ENCODE measurements at regions not wholly inside any gene's neighbourhood (a gene's known extent, or its start where the extent isn't known, plus 50 kb on each side); places are given as distances from the start of the nearest gene placed in this dataset.

DNA sequence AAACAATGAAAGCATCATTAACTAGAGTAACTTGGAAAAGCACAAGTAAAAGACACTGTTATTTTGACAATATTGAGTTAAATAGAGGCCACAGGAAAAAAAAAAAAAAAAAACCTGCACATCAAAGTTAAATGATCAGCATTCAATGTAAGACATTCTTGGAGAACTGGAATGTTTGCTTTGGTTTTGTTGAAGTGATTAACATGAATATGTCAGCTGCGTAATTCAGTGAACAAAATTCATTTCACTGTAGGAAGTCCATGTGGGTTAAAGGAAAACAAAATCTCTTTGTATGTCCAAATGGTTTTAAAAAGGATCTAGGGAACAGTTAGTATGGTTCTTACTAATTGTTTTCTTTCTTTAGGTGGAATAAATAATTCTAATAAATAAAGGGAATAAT lies 252.8 kb upstream of the CNTN6 start:
- Histone ChIP-seq H3K4me1 (ENCODE audit: low read depth) (no peaks in the 10 kb centered on the region), H3K9me3 (no peaks in the 10 kb centered on the region), H3K36me3 (ENCODE audit: low read depth) (no peaks in the 10 kb centered on the region), H3K4me3 (no peak overlapping the region)
- TF ChIP-seq, protein P1, sequence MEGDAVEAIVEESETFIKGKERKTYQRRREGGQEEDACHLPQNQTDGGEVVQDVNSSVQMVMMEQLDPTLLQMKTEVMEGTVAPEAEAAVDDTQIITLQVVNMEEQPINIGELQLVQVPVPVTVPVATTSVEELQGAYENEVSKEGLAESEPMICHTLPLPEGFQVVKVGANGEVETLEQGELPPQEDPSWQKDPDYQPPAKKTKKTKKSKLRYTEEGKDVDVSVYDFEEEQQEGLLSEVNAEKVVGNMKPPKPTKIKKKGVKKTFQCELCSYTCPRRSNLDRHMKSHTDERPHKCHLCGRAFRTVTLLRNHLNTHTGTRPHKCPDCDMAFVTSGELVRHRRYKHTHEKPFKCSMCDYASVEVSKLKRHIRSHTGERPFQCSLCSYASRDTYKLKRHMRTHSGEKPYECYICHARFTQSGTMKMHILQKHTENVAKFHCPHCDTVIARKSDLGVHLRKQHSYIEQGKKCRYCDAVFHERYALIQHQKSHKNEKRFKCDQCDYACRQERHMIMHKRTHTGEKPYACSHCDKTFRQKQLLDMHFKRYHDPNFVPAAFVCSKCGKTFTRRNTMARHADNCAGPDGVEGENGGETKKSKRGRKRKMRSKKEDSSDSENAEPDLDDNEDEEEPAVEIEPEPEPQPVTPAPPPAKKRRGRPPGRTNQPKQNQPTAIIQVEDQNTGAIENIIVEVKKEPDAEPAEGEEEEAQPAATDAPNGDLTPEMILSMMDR (IDR thresholded peaks at IDR 0.05), result no peak
- DNase-seq, result no peak
- no peak for ATAC-seq
- intact Hi-C loops (cut with DNase I, micrococcal nuclease), result no loop called here

DNA sequence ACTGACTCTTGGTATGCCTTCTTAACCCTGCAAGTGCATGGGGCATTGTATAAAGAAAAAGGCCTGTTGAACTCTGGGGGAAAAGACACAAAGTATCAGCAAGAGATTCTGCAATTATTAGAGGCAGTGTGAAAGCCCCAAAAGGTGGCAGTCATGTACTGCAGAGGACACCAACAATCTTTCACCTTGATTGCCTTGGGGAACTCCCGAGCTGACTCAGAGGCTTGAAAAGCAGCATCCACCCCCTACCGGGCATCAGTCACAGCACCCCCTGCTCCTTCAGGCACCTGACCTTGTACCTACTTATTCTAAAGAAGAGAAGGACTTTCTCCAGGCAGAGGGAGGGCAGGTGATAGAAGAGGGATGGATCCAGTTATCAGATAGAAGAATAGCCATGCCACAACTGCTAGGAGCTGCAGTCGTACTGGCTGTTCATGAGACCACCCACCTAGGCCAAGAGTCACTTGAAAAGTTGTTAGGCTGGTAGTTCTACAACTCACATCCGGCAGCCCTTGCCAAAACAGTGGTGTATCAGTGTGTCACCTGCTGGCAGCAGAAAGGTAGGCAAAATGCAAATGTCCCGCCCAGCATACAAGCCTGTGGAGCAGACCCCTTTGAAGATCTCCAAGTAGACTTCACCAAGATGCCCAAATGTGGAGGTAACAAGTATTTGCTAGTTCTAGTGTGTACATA lies 241.6 kb upstream of the CNTN6 start:
- no peak for DNase-seq
- Histone ChIP-seq H3K9me3 (peaks cover 4% of the 10 kb centered on the region), H3K36me3 (ENCODE audit: low read depth) (no peaks in the 10 kb centered on the region), H3K4me1 (ENCODE audit: low read depth) (no peaks in the 10 kb centered on the region), H3K4me3 (no peak overlapping the region)
- no peak for ATAC-seq
- TF ChIP-seq, protein P1 (IDR thresholded peaks at IDR 0.05), result no peak
- intact Hi-C loops (cut with DNase I, micrococcal nuclease), result no loop called here

DNA sequence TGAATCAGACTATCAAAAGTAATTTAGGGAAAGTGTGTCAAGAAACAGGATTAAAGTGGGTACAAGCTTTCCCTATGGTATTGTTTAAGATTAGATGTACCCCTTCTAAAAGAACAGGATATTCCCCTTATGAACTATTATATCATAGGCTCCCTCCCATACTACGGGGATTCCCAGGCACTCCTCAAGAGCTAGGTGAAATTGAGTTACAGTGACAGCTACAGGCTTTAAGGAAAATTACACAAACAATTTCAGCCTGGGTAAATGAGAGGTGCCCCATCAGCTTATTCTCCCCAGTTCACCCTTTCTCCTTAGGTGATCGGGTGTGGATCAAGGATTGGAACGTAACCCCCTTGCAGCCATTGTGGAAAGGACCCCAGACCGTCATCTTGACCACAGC lies 240.8 kb upstream of the CNTN6 start:
- no peaks in the 10 kb centered on the region for H3K36me3 ChIP-seq (ENCODE audit: low read depth)
- ATAC-seq (no peak), DNase-seq (no peak)
- TF ChIP-seq, protein P1 (IDR thresholded peaks at IDR 0.05), result no peak
- H3K4me3 ChIP-seq, result no peak overlapping the region
- H3K9me3 ChIP-seq, result peaks cover 4% of the 10 kb centered on the region
- no peaks in the 10 kb centered on the region for H3K4me1 ChIP-seq (ENCODE audit: low read depth)
- intact Hi-C loops (cut with DNase I, micrococcal nuclease), result no loop called here

DNA sequence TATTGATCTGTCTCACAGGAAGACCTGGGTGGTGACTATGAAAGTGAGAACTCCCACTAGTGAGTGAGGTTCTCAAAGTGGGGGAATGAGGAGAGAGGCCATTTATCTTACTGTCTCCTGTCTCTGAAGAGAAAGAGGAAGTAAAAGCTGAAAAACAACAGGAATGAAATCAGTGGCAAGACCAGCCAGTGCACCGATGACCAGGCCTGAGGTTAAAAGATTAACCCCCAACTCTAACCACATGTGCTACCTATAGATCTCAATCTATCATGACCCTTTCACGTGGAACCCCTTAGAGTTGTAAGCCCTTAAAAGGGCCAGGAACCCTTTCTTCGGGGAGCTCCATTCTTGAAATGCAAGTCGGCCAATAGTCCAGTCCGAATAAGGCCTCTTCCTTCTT lies 239.3 kb upstream of the CNTN6 start:
- ATAC-seq, result no peak
- TF ChIP-seq, protein P1 (IDR thresholded peaks at IDR 0.05), result no peak

DNA sequence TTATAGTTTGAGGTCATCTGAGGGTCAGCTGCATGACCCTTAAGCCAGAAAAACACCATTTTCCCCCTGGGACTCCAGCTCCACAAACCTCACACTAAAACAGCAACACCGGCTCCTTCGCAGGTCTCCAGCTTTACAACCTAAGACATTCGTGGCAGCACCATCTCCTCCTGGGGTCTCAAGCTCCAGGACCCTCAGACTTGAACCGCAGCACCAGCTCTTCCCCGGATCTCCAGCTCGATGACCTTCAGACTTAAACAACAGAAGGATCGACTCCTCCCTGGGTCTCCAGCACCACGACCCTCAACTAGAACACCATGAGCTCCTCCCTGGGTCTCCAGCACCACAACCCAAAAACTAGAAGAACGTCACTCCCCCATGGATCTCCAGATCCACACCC lies 233.7 kb upstream of the CNTN6 start:
- Histone ChIP-seq H3K4me1 (ENCODE audit: low read depth) (no peaks in the 10 kb centered on the region), H3K36me3 (ENCODE audit: low read depth) (no peaks in the 10 kb centered on the region), H3K4me3 (no peak overlapping the region), H3K9me3 (peaks cover 19% of the 10 kb centered on the region)
- TF ChIP-seq, protein P1 (IDR thresholded peaks at IDR 0.05), result no peak
- intact Hi-C loops (cut with DNase I, micrococcal nuclease), result no loop called here
- ATAC-seq (no peak), DNase-seq (no peak)

More for the DNA sequence above, 239.3 kb upstream of the CNTN6 start:
- Histone ChIP-seq H3K4me1 (ENCODE audit: low read depth) (no peaks in the 10 kb centered on the region), H3K4me3 (no peak overlapping the region), H3K36me3 (ENCODE audit: low read depth) (no peaks in the 10 kb centered on the region), H3K9me3 (peaks cover 4% of the 10 kb centered on the region)
- intact Hi-C loops (cut with DNase I, micrococcal nuclease), result no loop called here
- no peak for DNase-seq

DNA sequence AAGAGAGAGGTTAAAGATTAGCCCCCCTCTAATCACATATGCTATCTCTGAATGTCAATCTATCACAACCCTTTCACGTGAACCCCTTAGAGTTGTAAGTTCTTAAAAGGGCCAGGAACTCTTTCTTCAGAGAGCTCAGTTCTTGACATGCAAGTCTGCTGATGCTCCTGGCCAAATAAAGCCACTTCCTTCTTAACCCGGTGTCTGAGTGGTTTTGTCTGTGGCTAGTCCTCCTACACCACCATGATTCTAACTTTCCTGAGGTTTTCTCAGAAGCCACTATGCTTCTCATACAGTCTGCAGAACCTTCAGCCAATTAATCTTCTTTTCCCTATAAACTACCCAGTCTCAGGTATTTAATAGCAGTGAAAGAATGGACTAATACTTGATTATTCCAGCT lies 231.1 kb upstream of the CNTN6 start:
- Histone ChIP-seq H3K4me1 (ENCODE audit: low read depth) (no peaks in the 10 kb centered on the region), H3K36me3 (ENCODE audit: low read depth) (no peaks in the 10 kb centered on the region), H3K9me3 (peaks cover 19% of the 10 kb centered on the region), H3K4me3 (no peak overlapping the region)
- TF ChIP-seq, protein P1 (IDR thresholded peaks at IDR 0.05), result no peak
- intact Hi-C loops (cut with DNase I, micrococcal nuclease), result no loop called here
- DNase-seq, result no peak
- no peak for ATAC-seq

Data from mucosa of descending colon (tissue), 3 donors.